OCI-LY1 (cell line): ENCODE measurements at regions not wholly inside any gene's neighbourhood (a gene's known extent, or its start where the extent isn't known, plus 50 kb on each side); places are given as distances from the start of the nearest gene placed in this dataset.
"Not testable (repeated sequence)": the region's sequence is repeated elsewhere in the genome, so short reads cannot be mapped to it uniquely, and the experiment has no call there.

Experiments
- H2AFZ ChIP-seq: fragments of 200-600 bp; sonication (generic), shearing (Covaris generic); 2 replicates; pipeline ENCODE4 v1.6.0; 2014; ENCODE audit warnings: antibody characterized with exemption, mild to moderate bottlenecking, low read length
- H3F3A ChIP-seq: fragments of 200-600 bp; sonication (generic), shearing (Covaris generic); 2 replicates; pipeline ENCODE4 v1.6.0; 2014; ENCODE audit warnings: mild to moderate bottlenecking, antibody characterized with exemption, low read length, moderate library complexity; ENCODE audit not compliant: insufficient read depth
- H3K27ac ChIP-seq: fragments of 200-600 bp; sonication (generic); 2 replicates; pipeline ENCODE4 v1.5.1; 2014; ENCODE audit warnings: low read length, mixed run types, mild to moderate bottlenecking, low read depth; ENCODE audit not compliant: poor library complexity, severe bottlenecking
- H3K27me3 ChIP-seq: fragments of 200-600 bp; sonication (generic); 2 replicates; pipeline ENCODE4 v1.6.0; 2014; ENCODE audit warnings: antibody characterized with exemption, mild to moderate bottlenecking, low read length, moderate library complexity; ENCODE audit not compliant: insufficient read depth
- H3K36me3 ChIP-seq: fragments of 200-600 bp; sonication (generic); 2 replicates; pipeline ENCODE4 v1.6.1; 2014; ENCODE audit warnings: mild to moderate bottlenecking, antibody characterized with exemption, low read length, moderate library complexity, mixed read lengths; ENCODE audit not compliant: insufficient read depth
- H3K4me1 ChIP-seq: fragments of 200-600 bp; sonication (generic); 2 replicates; pipeline ENCODE4 v1.5.1; 2014; ENCODE audit warnings: mild to moderate bottlenecking, low read length, moderate library complexity; ENCODE audit not compliant: insufficient read depth, severe bottlenecking
- H3K4me2 ChIP-seq: fragments of 200-600 bp; sonication (generic), shearing (Covaris generic); 2 replicates; pipeline ENCODE4 v1.6.1; 2014; ENCODE audit warnings: low read length
- H3K4me3 ChIP-seq: fragments of 200-600 bp; sonication (generic); 2 replicates; pipeline ENCODE4 v1.5.1; 2014; ENCODE audit warnings: low read length, low read depth, mild to moderate bottlenecking, mixed read lengths; ENCODE audit not compliant: poor library complexity, severe bottlenecking
- H3K79me2 ChIP-seq: fragments of 200-600 bp; shearing (Covaris generic); 2 replicates; pipeline ENCODE4 v1.6.1; 2016; ENCODE audit warnings: mixed run types, low read length, mixed read lengths; ENCODE audit not compliant: insufficient read depth
- H3K9ac ChIP-seq: fragments of 200-600 bp; sonication (generic), shearing (Covaris generic); 2 replicates; pipeline ENCODE4 v1.6.1; 2014; ENCODE audit warnings: mild to moderate bottlenecking, low read length, mixed read lengths
- H3K9me2 ChIP-seq: fragments of 200-600 bp; sonication (generic), shearing (Covaris generic); 2 replicates; pipeline ENCODE4 v1.6.1; 2014; ENCODE audit warnings: low read depth, mild to moderate bottlenecking, low read length, mixed read lengths
- H3K9me3 ChIP-seq: fragments of 200-600 bp; shearing (Covaris generic); 2 replicates; pipeline ENCODE4 v1.6.1; 2014; ENCODE audit warnings: low read length, mixed read lengths
- H4K20me1 ChIP-seq: fragments of 200-600 bp; sonication (generic), shearing (Covaris generic); 2 replicates; pipeline ENCODE4 v1.6.0; 2016; ENCODE audit warnings: mild to moderate bottlenecking, low read length; ENCODE audit not compliant: insufficient read depth
- CTCF ChIP-seq: fragments of 200-600 bp; sonication (generic), shearing (Covaris generic); IDR thresholded peaks from 2 replicates; pipeline ENCODE4 v1.5.1; 2017; ENCODE audit warnings: mild to moderate bottlenecking, antibody characterized with exemption, low read length, moderate library complexity, mixed read lengths
- EZH2 ChIP-seq: fragments of 200-600 bp; sonication (generic), shearing (Covaris generic); IDR thresholded peaks from 2 replicates; pipeline ENCODE4 v1.8.0; 2017; ENCODE audit warnings: borderline replicate concordance, mixed run types, mild to moderate bottlenecking, antibody characterized with exemption, low read length, moderate library complexity, mixed read lengths

GRCh38 chr2:185284696-185285095 is 453.9 kb upstream of the FSIP2 start:
- no peaks in the 10 kb centered on the region for H3K27me3 ChIP-seq
- no peak for TF ChIP-seq EZH2
- no peak for TF ChIP-seq CTCF
- no peaks in the 10 kb centered on the region for H4K20me1 ChIP-seq
- no peaks in the 10 kb centered on the region for H3K36me3 ChIP-seq
- no peaks in the 10 kb centered on the region for H3K9me3 ChIP-seq
- no peak overlapping the region for H3K4me3 ChIP-seq
- no peaks in the 10 kb centered on the region for H3K79me2 ChIP-seq
- no peaks in the 10 kb centered on the region for H3K9me2 ChIP-seq
- no peaks in the 10 kb centered on the region for H3F3A ChIP-seq
- no peak overlapping the region for H3K27ac ChIP-seq
- no peak overlapping the region for H3K4me2 ChIP-seq
- H3K4me1 ChIP-seq = no peaks in the 10 kb centered on the region
- H2AFZ ChIP-seq = no peak overlapping the region
- no peak overlapping the region for H3K9ac ChIP-seq

DNA sequence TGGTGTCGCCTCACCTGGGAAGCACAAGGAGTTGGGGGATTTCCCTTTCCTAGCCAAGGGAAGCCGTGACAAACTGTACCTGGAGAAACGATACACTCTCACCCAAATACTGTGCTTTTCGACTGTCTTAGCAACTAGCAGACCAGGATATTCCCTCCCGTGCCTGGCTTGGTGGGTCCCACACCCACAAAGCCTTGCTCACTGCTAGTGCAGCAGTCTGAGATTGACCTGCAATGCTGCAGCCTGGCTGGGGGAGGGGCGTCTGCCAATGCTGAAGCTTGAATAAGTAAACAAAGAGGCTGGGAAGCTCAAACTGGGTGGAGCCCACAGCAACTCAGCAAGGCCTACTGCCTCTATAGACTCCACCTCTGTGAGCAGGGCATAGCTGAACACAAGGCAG is 448.6 kb upstream of the FSIP2 start:
- not testable (repeated sequence) for H3K79me2 ChIP-seq, H3K4me3 ChIP-seq, H4K20me1 ChIP-seq, H3K27ac ChIP-seq, H3K4me1 ChIP-seq, H3K9ac ChIP-seq, H3F3A ChIP-seq, H3K9me2 ChIP-seq, H3K9me3 ChIP-seq, H3K4me2 ChIP-seq, H3K27me3 ChIP-seq, H3K36me3 ChIP-seq, H2AFZ ChIP-seq

GRCh38 chr2:185291035-185291647 is 447.5 kb upstream of the FSIP2 start:
- no peak for TF ChIP-seq EZH2
- peak; percentile 70 for TF ChIP-seq CTCF
- H3K9ac ChIP-seq = no peak overlapping the region
- H3K4me1 ChIP-seq = no peaks in the 10 kb centered on the region
- no peaks in the 10 kb centered on the region for H3K9me2 ChIP-seq
- H3K4me2 ChIP-seq = no peak overlapping the region
- no peak overlapping the region for H2AFZ ChIP-seq
- H3K79me2 ChIP-seq = no peaks in the 10 kb centered on the region
- no peaks in the 10 kb centered on the region for H3K9me3 ChIP-seq
- no peak overlapping the region for H3K4me3 ChIP-seq
- H3K36me3 ChIP-seq = no peaks in the 10 kb centered on the region
- H4K20me1 ChIP-seq = no peaks in the 10 kb centered on the region
- no peaks in the 10 kb centered on the region for H3F3A ChIP-seq
- no peaks in the 10 kb centered on the region for H3K27me3 ChIP-seq
- no peak overlapping the region for H3K27ac ChIP-seq

- Histone ChIP-seq H3K4me3 (no peak overlapping the region), H3K9me3 (no peaks in the 10 kb centered on the region), H3K4me2 (no peak overlapping the region), H3K27me3 (no peaks in the 10 kb centered on the region), H2AFZ (no peak overlapping the region), H3K9ac (no peak overlapping the region), H3F3A (no peaks in the 10 kb centered on the region), H3K79me2 (no peaks in the 10 kb centered on the region), H3K27ac (no peak overlapping the region), H3K36me3 (no peaks in the 10 kb centered on the region), H3K4me1 (no peaks in the 10 kb centered on the region), H3K9me2 (no peaks in the 10 kb centered on the region), H4K20me1 (no peaks in the 10 kb centered on the region)
- TF ChIP-seq EZH2 = no peak
- no peak for TF ChIP-seq CTCF
Measured at GRCh38 chr2:185299867-185300266, 438.7 kb upstream of the FSIP2 start.
